Hindlimb muscle (tissue), 1 donor: ENCODE measurements at regions not wholly inside any gene's neighbourhood (a gene's known extent, or its start where the extent isn't known, plus 50 kb on each side); places are given as distances from the start of the nearest gene placed in this dataset.
A peak's percentile ranks its signal among the peaks of the same experiment; 100 is the strongest.

Experiments
- DNase-seq: peaks from one replicate; pipeline ENCODE4 v3.0.0-alpha.2; 2013

DNA sequence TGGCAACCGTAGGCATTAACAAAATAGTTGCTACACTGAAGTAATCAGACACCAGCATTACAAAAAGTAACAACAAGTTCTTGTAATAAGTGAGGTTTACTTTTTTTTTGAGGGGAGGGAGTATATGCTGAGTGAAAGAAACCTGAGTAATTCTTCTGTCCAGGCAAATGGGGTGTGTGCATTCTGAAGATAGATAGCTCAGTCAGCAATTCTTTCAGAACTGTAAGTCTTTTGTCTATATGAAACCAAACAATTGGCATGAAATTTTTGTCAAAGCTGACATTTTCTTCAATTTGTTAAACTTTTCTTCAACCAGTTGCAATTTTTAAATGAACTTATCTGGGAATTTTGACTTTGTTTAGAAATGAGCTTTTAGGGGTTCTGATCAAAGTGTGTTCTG is 208.1 kb upstream of the THSD7B start:
- DNase-seq = no peak

DNA sequence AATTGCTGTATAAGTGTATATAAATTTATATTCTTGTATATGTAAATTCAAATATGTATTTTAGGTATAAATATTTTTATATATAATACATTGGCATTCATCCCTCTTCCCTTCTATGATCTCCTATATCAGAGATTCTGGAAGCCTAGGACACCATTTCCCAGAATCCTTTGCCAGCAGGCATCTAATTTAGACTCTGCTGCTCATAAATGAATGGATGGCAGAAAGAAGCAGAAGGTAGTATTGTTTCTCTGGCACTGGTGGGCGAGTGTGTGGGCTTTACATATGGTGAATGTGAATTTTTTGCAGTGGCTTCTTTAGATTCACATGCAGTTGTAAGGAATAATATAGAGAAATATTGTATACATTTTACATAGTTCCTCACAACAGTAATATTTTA is 215.2 kb upstream of the THSD7B start:
- no peak for DNase-seq

DNA sequence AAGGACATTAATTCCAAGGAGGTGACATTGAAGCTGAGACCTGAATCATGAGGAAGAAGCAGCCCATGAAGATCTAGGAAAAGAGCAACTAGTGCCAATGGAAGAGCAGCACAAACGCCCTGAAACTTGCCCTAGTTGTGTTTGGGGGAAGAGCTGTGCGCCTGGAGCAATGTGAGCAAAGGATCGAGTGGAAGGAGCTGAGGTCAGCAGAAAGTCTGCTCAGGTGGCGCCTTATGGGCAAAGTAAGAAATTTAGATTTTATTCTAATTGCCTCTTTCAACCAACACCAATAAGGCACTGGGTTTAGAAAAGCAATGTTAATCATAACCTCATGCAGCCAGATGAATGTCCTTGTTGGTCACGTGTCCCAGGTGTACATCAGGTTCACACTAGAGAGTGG is 226.0 kb upstream of the THSD7B start:
- DNase-seq = no peak

DNA sequence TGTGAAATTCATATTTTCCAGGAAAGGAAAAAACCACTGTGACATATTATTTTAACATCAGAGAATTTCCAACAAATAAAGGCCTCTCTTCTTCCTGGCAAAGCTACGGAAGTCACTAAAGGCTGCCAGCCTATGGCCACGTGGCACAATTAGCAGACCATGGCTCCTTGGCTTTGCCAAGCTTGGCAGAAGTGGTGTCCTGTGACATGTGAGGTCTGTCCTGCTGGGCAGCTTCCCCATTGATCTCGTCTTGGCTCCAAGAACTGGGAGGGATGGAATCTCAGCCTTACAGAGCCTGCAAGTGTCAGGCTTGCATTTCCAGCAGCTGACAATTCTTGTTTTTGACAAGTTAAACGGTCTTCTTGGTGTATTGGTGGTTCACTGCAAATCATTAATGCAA is 226.9 kb upstream of the THSD7B start:
- DNase-seq = no peak

DNA sequence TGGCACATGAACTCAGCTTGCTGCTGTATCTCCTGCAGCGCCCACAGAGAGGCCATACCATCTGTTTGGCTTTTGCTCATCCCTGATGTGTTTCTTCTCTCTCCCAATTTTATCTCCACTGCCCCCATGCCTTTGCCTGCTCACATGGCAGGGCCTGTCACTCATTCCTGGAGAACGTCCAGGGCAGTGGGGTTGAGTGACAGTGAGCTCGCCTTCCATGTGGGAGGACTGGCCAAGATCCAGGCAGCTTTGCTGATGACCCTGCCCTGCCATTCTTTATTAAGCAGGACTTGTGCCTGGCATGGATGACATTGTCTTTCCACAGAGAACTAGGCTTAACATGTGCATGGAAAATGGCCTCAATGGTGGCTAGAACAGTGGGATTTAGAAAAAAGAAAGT is 230.5 kb upstream of the THSD7B start:
- no peak for DNase-seq

DNA sequence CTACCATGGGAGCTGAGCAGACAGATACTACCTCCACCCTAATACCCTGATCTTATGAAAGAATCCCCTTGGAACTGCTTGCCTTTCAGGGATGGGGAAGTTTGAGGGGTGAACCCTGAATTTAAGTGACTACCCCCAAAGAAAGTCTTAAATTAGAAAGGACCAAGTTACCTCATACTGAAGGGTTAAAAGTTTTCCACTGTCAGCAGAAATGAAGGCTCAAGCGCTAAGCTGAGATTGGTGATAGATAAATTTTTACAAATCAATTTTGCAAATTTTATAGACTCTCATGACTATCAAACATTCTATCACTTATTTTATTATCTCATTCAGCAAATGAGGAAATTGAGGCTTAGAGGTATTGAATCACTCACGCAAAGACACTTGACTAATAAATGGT is 233.2 kb upstream of the THSD7B start:
- DNase-seq = no peak

DNA sequence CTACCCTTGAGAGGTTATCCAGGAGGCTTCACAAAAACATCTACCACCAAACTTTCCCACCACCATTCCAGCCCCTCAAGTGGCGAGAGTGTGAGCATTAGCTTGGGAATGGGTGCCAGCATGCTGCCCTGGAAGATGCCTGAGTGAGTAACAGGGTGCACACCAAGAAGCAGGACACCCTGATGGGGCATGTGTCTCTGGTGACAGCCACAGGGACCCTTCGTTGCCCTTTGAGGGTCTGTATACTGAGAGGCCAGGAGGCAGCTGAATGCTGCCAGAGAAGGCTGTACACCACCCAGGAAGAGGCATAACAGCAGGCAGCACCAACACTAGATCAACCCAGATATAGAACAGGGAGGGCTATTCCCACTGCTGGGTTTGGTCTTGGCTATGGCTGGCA is 233.6 kb upstream of the THSD7B start:
- DNase-seq = no peak

DNA sequence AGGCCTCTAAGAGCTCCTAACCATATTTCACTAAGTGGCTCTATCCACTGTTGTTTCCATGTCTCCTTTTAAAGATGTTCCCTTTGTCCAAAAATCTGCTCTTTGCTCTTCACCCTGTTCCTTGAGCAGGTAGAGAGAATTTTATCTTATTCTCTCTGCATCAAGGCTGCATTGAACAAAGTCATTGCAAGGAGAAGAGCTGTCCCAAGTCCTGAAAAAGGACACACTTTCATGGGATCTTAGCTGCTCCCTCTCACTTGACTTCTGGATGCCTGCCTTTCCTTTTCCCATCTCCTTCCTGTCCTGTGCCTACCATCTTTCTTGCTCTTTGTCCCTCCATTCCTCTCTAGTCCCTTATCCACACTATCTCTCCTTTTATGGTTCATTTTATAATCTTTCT is 235.2 kb upstream of the THSD7B start:
- DNase-seq = no peak

DNA sequence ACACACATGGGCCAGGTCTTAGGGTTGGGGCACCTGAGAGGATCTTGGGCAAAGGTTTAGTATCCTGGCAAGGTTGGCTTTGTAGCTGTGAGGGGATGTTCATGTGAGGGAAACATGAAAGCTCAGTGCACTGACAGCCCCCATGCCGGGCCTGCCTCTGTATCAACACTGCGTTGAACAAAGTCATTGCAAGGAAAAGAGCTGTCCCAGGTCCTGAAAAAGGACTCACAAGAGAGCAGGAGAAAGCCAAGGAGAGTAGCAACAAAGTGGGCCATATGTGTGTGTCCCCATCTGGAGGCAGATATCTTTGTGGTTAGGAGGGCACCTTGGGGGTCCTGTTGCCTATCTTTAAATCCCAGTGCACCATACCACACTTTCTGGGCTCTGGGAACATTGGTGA is 237.8 kb upstream of the THSD7B start:
- peak; percentile 30 for DNase-seq

DNA sequence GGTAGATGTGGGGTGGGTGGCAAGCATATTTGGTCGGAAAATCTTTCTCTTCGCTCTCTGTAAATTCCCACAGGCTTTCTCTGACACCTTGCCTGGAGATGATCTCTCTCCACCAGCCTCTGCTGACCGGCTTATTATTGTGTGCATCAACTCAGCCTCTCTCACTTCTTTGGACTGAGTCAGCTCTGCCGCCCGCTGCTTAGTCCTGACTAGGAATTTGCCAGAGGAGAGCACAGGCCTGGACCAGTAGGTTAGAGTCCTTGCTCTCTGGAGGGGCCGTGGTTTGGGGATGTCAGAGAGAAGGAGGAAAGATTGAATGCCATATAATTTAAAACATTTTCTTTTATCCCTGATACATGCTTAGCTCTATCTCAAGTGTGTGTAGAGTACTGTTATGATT is 242.6 kb upstream of the THSD7B start:
- DNase-seq = no peak

DNA sequence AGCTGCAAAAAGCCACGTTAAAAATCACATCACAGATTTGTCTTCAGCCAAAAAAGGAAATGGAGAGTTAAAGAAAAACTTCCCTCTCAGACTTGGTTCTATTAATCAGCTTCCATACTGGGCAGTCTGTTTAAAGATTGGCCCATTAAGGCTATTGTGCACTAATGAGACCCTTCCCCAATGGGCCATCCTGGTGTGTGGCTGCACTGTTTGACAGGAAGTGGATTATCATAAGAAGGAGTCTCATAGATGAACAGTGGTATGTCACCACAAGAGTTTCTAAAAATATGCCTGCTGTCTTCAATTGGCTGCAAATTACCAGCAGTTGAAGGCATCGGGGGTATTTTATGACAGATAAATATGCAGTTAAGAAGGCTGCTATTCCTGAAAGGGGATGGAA is 247.6 kb upstream of the THSD7B start:
- DNase-seq = no peak

DNA sequence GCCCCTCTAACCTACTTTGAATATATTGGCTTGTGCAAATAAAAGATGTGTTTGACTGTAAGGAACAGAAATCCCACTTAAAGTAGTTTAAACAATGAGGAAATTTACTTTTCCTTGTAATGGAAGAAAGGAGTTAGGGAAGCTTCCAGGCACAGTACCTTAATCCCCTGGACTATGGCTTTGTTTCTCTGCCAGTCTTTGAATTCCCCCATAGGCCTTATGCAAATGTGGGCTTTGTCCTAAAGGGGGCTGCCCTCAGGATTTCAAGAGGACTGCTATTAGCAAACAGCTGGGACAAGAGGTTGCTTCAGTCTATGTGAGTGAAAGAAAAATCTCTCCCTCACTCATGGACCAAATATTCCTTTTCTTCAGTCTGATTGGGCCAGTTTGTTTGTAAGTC is 255.1 kb upstream of the THSD7B start:
- no peak for DNase-seq

DNA sequence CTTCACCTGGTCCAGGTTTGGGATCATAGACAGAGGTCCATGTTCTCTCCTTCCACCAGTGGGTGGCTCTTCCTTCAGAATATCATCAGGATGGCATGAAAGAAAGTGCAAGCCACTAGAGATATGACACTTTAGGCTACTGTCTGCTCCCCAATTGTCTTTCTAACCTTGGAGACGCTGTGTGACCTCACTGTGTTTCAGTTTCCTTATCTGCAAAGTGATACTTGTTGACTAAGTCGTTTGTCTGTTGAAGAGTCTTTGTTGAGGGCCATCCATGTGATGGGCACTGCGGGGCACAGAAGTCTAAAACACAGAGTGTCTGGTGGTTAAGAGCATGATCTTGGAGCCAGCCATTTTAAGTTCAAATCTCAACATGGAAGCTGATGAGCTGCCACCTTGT is 259.9 kb upstream of the THSD7B start:
- no peak for DNase-seq

DNA sequence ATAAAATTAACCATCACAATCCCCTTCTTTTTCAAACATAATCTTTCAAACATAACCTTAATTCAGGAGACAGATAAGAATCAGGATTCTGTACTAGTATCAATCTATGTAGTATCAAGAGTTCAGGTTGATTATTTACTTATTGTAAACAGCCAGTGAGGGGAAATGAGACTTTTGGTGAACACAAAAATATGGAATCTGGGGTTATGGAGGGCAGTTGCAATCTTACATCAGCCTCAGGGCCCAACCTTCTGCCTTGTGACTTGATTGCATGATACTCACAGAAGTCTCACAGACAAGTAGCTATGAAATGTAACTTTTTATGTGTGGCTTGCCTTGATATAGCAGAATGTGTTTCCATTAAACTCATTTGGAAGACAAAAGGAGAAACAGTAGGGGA is 262.7 kb upstream of the THSD7B start:
- DNase-seq = no peak

DNA sequence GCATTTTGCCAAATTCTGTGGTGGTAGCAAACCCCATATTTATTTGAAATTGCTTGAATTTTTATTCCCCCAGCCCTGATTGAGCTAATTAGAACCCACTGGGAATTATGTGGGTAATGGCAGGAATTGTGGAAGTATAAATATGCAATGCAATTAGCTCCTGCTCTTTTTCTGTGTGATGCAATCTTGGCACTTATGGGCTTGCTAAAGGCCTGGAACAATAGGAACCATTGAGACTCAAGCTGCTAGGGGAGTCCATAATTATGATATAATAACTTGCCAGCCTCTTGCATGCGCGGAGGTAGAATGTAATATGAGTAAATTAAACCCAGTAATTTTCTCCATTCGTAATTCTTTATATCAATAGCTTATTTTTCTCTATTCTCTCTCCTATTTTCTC is 267.6 kb upstream of the THSD7B start:
- no peak for DNase-seq

DNA sequence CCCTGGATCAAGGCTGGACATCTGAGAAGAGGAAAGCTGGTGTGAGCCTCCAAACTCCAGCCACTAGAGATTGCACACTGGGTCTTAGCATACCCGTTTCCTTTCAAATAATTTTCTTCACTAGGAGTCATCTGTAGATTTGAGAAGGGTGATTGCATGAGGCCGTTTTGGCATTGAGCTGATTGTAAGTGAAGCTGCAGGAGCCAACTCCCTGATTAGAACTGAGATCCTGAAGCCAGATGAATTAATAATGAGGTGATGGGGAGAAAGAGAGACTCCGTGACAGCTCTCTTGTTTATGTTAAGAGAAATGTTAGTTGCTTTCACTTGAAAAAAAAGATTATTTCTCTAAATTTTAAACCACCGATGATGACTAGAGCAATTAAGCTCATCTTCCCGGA is 268.4 kb upstream of the THSD7B start:
- no peak for DNase-seq

DNA sequence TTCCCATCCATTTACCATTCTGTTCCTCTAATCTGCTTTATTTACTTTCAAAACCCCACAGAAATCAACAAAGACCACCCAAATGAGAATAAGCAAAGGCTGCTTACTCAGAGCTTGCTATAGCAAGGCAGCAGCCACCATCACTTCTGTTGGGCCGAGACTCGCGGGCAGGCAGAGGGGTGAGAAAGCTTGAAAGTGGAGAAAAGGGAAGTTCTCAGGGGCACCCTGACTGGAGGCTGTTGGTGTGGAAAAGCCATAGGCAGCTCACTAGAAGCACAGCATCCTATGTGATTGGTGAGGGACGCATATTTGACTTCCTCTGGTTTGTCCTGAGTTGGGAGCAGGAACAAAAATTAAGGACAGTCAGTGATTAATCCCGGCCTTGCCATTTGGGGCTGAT is 269.7 kb upstream of the THSD7B start:
- no peak for DNase-seq

DNA sequence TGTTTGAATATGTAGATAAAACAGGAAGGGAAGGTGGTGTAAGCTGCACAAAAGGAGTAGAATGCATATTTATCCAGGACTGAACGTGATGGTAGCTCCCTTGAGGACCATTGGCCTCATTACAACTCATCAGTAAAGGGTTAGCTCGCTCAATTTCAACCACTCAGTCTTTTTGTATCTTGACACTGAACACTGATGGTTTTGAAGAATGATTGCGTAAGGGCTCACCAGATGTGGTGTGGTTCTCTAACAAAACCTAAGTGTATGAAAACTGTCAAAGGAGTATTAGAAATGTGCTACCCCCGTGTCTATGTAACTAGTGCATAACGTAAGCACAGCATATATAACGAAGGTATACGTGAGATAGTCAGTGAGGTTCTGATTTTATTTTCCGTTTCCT is 272.4 kb upstream of the THSD7B start:
- no peak for DNase-seq

DNA sequence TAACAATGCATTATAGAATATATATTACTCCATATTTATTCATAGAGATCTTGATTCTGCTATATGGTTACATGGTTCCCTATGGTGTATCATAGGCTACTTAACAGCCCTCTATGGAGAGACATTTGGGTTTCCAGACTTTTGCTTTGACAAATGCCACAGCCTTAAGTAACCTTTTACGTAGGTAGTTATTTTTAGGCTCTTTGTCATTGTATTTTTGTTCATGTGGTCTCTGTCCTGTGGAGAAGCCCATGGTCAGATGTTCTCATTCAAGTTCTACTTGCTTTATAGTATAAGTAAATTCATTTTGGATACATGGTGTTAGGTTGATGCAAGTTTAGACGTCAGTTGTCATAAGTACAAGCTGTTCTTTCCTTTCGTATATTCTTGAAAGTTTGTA is 275.2 kb upstream of the THSD7B start:
- no peak for DNase-seq

DNA sequence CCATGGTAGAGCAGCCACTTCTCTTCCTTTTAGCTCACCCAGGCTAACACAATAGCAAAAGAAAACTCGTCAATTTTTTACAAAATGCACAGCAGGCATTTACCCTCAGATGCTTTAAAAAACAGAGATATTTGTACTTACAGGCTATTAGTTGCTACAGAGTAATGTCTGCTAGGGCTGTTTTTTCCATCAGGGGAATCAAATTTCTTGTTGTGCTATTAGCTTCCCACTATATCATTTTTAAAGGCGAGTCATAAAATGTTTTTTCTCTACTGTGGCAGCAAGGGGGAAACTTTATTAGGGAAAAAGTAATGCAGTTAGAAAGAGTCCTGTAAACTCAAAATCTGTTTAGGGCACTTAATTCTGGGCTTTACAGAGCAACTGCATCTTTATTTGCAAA is 277.9 kb upstream of the THSD7B start:
- no peak for DNase-seq

DNA sequence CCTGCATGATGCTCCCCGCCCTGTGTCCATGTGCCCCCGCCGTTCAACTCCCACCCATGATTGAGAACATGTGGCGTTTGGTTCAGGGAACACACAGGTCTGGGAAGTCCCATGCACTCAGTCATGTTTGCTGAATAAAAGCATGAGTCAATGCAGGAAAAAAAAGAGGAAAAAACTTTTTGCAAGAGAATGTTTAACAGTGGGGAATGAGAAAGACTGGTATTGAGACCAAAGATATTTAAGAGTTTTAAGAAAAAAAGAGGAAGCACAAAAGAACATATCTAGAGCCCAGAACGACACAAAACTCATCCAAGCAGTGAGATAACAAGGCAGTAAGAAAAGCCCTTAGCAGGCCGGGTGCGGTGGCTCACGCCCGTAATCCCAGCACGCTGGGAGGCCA is 279.2 kb upstream of the THSD7B start:
- no peak for DNase-seq

DNA sequence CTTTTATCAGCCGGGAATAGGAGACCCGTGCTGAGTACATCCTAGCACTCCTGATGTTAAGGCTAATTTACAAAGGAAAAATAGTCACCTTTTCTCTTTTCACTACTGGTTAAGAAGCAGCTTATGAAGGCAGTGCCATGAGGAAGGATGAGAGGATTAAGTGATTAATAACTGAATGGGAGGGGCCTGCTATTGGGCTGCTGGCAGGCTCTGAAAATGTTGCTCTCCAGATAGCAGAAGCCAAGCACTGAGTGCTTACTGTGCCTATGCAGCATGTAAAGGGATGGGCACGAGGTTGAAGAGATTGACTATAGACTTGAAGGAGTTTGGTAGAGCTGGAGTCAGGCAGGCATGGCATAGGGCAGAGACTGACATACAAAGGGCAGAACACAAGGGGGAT is 282.4 kb upstream of the THSD7B start:
- no peak for DNase-seq

DNA sequence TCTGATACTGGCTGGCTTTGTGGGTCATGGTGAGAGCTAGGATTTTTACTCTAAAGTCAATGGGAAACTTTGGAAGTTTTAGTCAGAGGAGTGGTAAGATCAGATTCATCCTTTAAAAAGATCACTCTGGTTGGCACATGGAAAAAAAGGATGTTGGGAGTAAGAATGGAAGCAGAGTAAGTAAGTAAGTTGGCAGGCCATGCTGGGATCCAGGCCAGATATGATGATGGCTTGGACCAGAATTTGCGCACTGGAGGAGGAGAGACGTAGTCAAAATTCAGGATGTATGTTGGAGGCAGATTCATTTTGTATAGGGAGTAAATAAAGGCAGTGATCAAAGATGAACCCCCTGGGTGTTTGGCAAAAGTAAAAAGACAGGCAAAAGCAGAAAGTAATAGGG is 283.3 kb upstream of the THSD7B start:
- DNase-seq = no peak

DNA sequence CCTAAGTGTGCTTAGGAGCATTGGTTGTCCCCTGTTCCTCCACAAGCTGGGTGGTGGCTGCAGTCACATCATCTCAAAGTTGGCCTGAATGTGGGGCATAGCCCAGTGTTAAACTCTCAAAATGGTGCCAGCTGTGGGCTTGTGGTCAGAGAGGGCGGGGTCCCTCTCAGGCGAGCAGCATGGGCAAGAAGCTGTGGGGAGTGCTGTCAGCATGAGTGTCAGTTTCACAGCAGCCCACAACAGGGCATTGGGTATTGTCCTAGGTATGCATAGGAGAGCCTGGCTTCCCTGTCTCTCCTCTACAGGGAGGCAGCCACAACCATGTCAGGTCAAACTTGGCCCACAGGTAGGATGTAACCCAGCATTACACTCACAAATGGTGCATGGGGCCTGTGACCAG is 285.6 kb upstream of the THSD7B start:
- DNase-seq = no peak

DNA sequence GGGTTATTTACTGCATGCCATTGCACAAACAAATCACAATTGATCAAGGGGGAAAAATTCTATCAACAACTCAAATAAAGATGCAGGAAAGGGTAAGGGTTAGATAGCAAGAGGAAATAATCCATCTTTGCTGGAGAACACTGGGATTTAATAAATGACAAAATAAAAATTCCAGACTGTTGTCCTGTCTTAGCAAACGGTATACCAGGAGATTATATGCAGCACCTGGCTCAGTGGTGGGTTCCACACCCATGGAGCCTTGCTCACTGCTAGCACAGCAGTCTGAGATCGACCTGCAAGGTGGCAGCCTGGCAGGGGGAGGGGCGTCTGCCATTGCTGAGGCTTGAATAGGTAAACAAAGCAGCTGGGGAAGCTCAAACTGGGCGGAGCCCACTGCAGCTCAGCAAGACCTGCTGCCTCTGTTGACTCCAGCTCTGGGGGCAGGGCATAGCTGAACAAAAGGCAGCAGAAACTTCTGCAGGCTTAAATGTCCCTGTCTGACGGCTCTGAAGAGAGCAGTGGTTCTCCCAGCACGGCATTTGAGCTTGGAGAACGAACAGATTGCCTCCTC is 296.5 kb upstream of the THSD7B start:
- DNase-seq = no peak

DNA sequence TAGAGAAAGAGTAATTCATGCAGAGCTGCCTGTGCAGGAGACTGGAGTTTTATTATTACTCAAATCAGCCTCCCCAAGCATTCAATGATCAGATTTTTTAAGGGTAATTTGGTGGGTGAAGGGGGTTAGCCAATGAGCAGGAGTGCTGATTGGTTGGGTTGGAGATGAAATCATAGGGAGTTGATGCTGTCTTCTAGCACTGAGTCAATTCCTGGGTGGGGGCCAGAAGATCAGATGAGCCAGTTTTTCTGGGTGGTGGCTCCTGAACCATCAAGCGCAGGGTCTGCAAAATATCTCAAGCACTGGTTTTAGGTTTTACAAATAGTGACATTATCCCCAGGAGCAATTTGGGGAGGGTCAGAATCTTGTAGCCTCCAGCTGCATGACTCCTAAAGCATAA is 312.8 kb upstream of the THSD7B start:
- DNase-seq = peak; percentile 11
